Stimulated activated CD8-positive, alpha-beta memory T cell treated with anti-CD3 and anti-CD28 coated beads, Interleukin-4, amount 100 ng/mL, for 24 hours (primary cell): ENCODE measurements at regions not wholly inside any gene's neighbourhood (a gene's known extent, or its start where the extent isn't known, plus 50 kb on each side); places are given as distances from the start of the nearest gene placed in this dataset.

Source experiments
- DNase-seq: peaks from one replicate; pipeline ENCODE4 v3.0.0-alpha.2; 2020; ENCODE audit warnings: low read depth

GRCh38 chr9:108643731-108644510, 211.9 kb downstream of the ACTL7B start:
- DNase-seq, result no peak

- DNase-seq, result no peak
Observed at GRCh38 chr9:108642871-108643270, 212.9 kb downstream of the ACTL7B start.

GRCh38 chr9:108640230-108640629, 215.6 kb downstream of the ACTL7B start:
- no peak for DNase-seq

- DNase-seq, result no peak
Observed at GRCh38 chr9:108639696-108640095, 216.1 kb downstream of the ACTL7B start.

- DNase-seq, result no peak
Observed at GRCh38 chr9:108639091-108639490, 216.7 kb downstream of the ACTL7B start.

GRCh38 chr9:108637340-108637739, 218.4 kb downstream of the ACTL7B start:
- DNase-seq, result no peak

GRCh38 chr9:108636013-108636412, 219.8 kb downstream of the ACTL7B start:
- DNase-seq, result no peak

GRCh38 chr9:108634672-108635462, 220.9 kb downstream of the ACTL7B start:
- DNase-seq, result no peak

- no peak for DNase-seq
Observed at GRCh38 chr9:108634204-108634603, 221.6 kb downstream of the ACTL7B start.

- no peak for DNase-seq
Observed at GRCh38 chr9:108631496-108632285, 224.1 kb downstream of the ACTL7B start.

- DNase-seq, result no peak
Observed at GRCh38 chr9:108628316-108628715, 227.5 kb downstream of the ACTL7B start.

- DNase-seq, result no peak
Observed at GRCh38 chr9:108626743-108627142, 229.0 kb downstream of the ACTL7B start.

GRCh38 chr9:108621991-108622855, 233.6 kb downstream of the ACTL7B start:
- no peak for DNase-seq

GRCh38 chr9:108620767-108621166, 235.0 kb downstream of the ACTL7B start:
- no peak for DNase-seq

GRCh38 chr9:108618906-108619550, 236.8 kb downstream of the ACTL7B start:
- no peak for DNase-seq

- DNase-seq, result no peak
Observed at GRCh38 chr9:108617676-108618075, 238.1 kb downstream of the ACTL7B start.

GRCh38 chr9:108615152-108615551, 240.6 kb downstream of the ACTL7B start:
- no peak for DNase-seq

GRCh38 chr9:108612513-108612912, 243.3 kb downstream of the ACTL7B start:
- no peak for DNase-seq

GRCh38 chr9:108609897-108610253, 245.9 kb downstream of the ACTL7B start:
- DNase-seq, result no peak

GRCh38 chr9:108609227-108609896, 246.4 kb downstream of the ACTL7B start:
- DNase-seq, result no peak

GRCh38 chr9:108607607-108608006, 248.2 kb downstream of the ACTL7B start:
- no peak for DNase-seq
